Superior temporal gyrus (tissue), 1 donor: ENCODE measurements at regions not wholly inside any gene's neighbourhood (a gene's known extent, or its start where the extent isn't known, plus 50 kb on each side); places are given as distances from the start of the nearest gene placed in this dataset.
"Not testable (repeated sequence)": the region's sequence is repeated elsewhere in the genome, so short reads cannot be mapped to it uniquely, and the experiment has no call there.

Source experiments
- DNase-seq: peaks from one replicate; pipeline ENCODE4 v3.0.0-alpha.2; 2016; ENCODE audit errors: extremely low spot score

GRCh38 chr5:13063088-13063487 lies 881.4 kb downstream of the DNAH5 start:
- no peak for DNase-seq

- DNase-seq = no peak
These were observed 898.5 kb downstream of the DNAH5 start for GRCh38 chr5:13045897-13046551.

GRCh38 chr5:13034061-13034460 lies 910.4 kb downstream of the DNAH5 start:
- DNase-seq = no peak

- no peak for DNase-seq
These were observed 915.3 kb downstream of the DNAH5 start for GRCh38 chr5:13029211-13029610.

GRCh38 chr5:13027874-13028273 lies 916.6 kb downstream of the DNAH5 start:
- DNase-seq = no peak

- no peak for DNase-seq
These were observed 924.8 kb downstream of the DNAH5 start for GRCh38 chr5:13019729-13020128.

GRCh38 chr5:13003457-13003856 lies 941.0 kb downstream of the DNAH5 start:
- DNase-seq = no peak

- no peak for DNase-seq
These were observed 944.8 kb downstream of the DNAH5 start for GRCh38 chr5:12999667-13000066.

GRCh38 chr5:12985142-12985541 lies 959.3 kb downstream of the DNAH5 start:
- no peak for DNase-seq

GRCh38 chr5:12974856-12975255 lies 969.6 kb downstream of the DNAH5 start:
- no peak for DNase-seq

- no peak for DNase-seq
These were observed 978.7 kb downstream of the DNAH5 start for GRCh38 chr5:12965804-12966203.

GRCh38 chr5:12959713-12960112 lies 984.8 kb downstream of the DNAH5 start:
- no peak for DNase-seq

- DNase-seq = no peak
These were observed 992.1 kb downstream of the DNAH5 start for GRCh38 chr5:12952409-12952808.

- DNase-seq = no peak
These were observed 992.6 kb downstream of the DNAH5 start for GRCh38 chr5:12951846-12952245.

GRCh38 chr5:12947379-12947778 lies 997.1 kb downstream of the DNAH5 start:
- DNase-seq = no peak

- DNase-seq = not testable (repeated sequence)
These were observed 999.0 kb downstream of the DNAH5 start for GRCh38 chr5:12945477-12945876.

- DNase-seq = no peak
These were observed 1008.3 kb downstream of the DNAH5 start for GRCh38 chr5:12936221-12936620.

GRCh38 chr5:12934722-12935121 lies 1009.8 kb downstream of the DNAH5 start:
- no peak for DNase-seq

- DNase-seq = no peak
These were observed 1016.3 kb upstream of the CTNND2 start for GRCh38 chr5:12920527-12920926.

GRCh38 chr5:12911156-12911555 lies 1006.9 kb upstream of the CTNND2 start:
- no peak for DNase-seq

GRCh38 chr5:12910641-12911040 lies 1006.4 kb upstream of the CTNND2 start:
- no peak for DNase-seq

- no peak for DNase-seq
These were observed 998.4 kb upstream of the CTNND2 start for GRCh38 chr5:12902611-12903010.

- no peak for DNase-seq
These were observed 997.5 kb upstream of the CTNND2 start for GRCh38 chr5:12901696-12902095.

GRCh38 chr5:12896086-12896485 lies 991.8 kb upstream of the CTNND2 start:
- no peak for DNase-seq
